KMS-11 (cell line): ENCODE measurements at regions not wholly inside any gene's neighbourhood (a gene's known extent, or its start where the extent isn't known, plus 50 kb on each side); places are given as distances from the start of the nearest gene placed in this dataset.

Experiments used
- H2AFZ ChIP-seq: fragments of 200-600 bp; sonication (generic); 2 replicates; pipeline ENCODE4 v1.6.1; 2016; ENCODE audit warnings: antibody characterized with exemption, mixed run types, low read depth
- H3K27ac ChIP-seq: fragments of 200-600 bp; sonication (generic); 2 replicates; pipeline ENCODE4 v1.6.1; 2016; ENCODE audit warnings: mild to moderate bottlenecking, mixed run types
- H3K27me3 ChIP-seq: fragments of 200-600 bp; sonication (generic); 2 replicates; pipeline ENCODE4 v1.6.1; 2017; ENCODE audit warnings: mild to moderate bottlenecking, low read depth, mixed run types, moderate library complexity; ENCODE audit not compliant: insufficient read depth
- H3K36me3 ChIP-seq: fragments of 200-600 bp; sonication (generic); 2 replicates; pipeline ENCODE4 v1.6.1; 2017; ENCODE audit warnings: mild to moderate bottlenecking, mixed run types; ENCODE audit not compliant: insufficient read depth
- H3K4me1 ChIP-seq: fragments of 200-600 bp; sonication (generic); 2 replicates; pipeline ENCODE4 v1.6.1; 2016; ENCODE audit warnings: mild to moderate bottlenecking, low read depth, mixed run types; ENCODE audit not compliant: poor library complexity, severe bottlenecking
- H3K4me2 ChIP-seq: fragments of 200-600 bp; sonication (generic); 2 replicates; pipeline ENCODE4 v1.7.0; 2016; ENCODE audit warnings: mild to moderate bottlenecking, mixed run types
- H3K4me3 ChIP-seq: fragments of 200-600 bp; sonication (generic); IDR thresholded peaks from 2 replicates; pipeline ENCODE4 v1.6.1; 2017; ENCODE audit warnings: low read depth, low read length, mixed read lengths; ENCODE audit not compliant: insufficient read depth
- H3K79me2 ChIP-seq: fragments of 200-600 bp; sonication (generic); 2 replicates; pipeline ENCODE4 v1.6.1; 2016; ENCODE audit warnings: low read depth, mixed run types; ENCODE audit not compliant: insufficient read depth
- H3K9ac ChIP-seq: fragments of 200-600 bp; sonication (generic); 2 replicates; pipeline ENCODE4 v1.6.1; 2016; ENCODE audit warnings: mild to moderate bottlenecking, mixed run types
- H4K20me1 ChIP-seq: fragments of 200-600 bp; sonication (generic); 2 replicates; pipeline ENCODE4 v1.6.1; 2016; ENCODE audit warnings: mild to moderate bottlenecking, mixed run types; ENCODE audit not compliant: insufficient read depth
- CTCF ChIP-seq: fragments of 200-600 bp; sonication (generic); conservative IDR thresholded peaks from 2 replicates; pipeline ENCODE4 v1.6.1; 2017; ENCODE audit warnings: low read depth, mild to moderate bottlenecking, antibody characterized with exemption, low read length, moderate library complexity, mixed read lengths

DNA sequence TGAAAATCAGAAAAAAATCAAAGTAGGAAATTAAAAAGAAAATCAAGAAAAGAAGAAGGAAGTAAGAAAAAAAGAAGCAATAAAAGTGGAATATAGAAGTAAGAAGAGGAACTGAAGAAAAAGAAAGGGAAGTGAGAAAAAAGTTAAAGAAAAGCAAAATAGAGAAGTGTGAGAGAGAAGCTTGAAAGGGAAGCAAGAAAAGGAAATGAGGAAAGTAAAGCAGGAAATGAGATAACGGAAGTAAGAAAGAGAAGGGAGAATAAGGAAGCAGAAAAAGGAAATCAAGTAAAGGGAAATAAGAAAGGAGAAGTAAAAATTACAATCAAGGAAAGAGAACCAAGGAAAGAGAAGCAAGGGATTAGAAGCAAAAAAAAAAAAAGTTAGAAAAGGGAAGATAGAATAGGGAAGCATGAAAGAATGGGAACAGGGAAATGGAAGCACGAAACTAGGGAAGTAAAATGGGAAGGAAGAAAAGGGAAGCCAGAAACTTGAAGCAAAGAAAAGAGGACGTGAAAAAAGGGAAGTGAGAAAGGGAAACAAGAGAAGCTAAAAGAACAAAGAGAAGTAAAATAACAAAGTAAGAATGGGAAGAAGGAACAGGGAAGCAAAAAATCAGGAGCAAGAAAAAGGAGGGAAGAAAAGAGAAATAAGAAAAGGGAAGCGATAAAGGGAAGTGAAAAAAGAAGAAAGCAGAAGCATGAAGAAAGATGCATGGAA lies 243.3 kb upstream of the NCKAP5 start:
- Histone ChIP-seq H4K20me1 (no peaks in the 10 kb centered on the region), H3K27ac (no peak overlapping the region), H3K9ac (no peak overlapping the region), H3K27me3 (no peaks in the 10 kb centered on the region), H3K4me2 (no peak overlapping the region), H3K36me3 (no peaks in the 10 kb centered on the region), H2AFZ (no peak overlapping the region), H3K79me2 (no peaks in the 10 kb centered on the region), H3K4me3 (no peak overlapping the region), H3K4me1 (no peaks in the 10 kb centered on the region)
- no peak for TF ChIP-seq CTCF

GRCh38 chr2:133812826-133813617 lies 244.8 kb upstream of the NCKAP5 start:
- Histone ChIP-seq H3K27me3 (no peaks in the 10 kb centered on the region), H3K4me2 (no peak overlapping the region), H3K79me2 (no peaks in the 10 kb centered on the region), H3K9ac (no peak overlapping the region), H4K20me1 (no peaks in the 10 kb centered on the region), H2AFZ (no peak overlapping the region), H3K36me3 (no peaks in the 10 kb centered on the region), H3K27ac (no peak overlapping the region), H3K4me1 (no peaks in the 10 kb centered on the region), H3K4me3 (no peak overlapping the region)
- TF ChIP-seq CTCF = no peak

DNA sequence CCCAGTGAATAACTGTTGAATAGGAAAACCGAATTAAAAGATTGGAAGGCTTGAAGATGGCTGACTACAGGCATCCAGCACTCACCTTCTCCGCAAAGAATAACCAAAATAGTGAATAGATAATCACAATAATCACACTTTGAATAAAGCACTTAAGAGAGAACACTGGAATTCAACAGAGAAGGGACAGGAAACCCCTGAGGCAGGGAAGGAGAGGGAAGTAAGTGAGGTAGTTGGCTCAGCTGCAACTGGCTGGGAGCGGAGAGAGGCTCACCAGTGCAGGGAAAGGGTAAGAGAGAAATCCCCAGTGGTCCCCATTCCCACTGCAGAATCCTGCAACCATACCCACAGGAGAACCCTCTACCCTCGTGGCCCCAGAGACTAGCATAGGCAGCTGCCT lies 246.6 kb upstream of the NCKAP5 start:
- no peaks in the 10 kb centered on the region for H3K36me3 ChIP-seq
- H2AFZ ChIP-seq = no peak overlapping the region

GRCh38 chr2:133816037-133816436 lies 247.8 kb upstream of the NCKAP5 start:
- Histone ChIP-seq H3K79me2 (no peaks in the 10 kb centered on the region), H3K9ac (no peak overlapping the region), H3K4me2 (no peak overlapping the region), H3K27me3 (no peaks in the 10 kb centered on the region), H3K27ac (no peak overlapping the region), H3K4me3 (no peak overlapping the region), H4K20me1 (no peaks in the 10 kb centered on the region), H2AFZ (no peak overlapping the region), H3K4me1 (no peaks in the 10 kb centered on the region), H3K36me3 (no peaks in the 10 kb centered on the region)
- TF ChIP-seq CTCF = no peak

More for the DNA sequence above, 246.6 kb upstream of the NCKAP5 start:
- Histone ChIP-seq H3K4me3 (no peak overlapping the region), H3K27me3 (no peaks in the 10 kb centered on the region), H3K27ac (no peak overlapping the region), H4K20me1 (no peaks in the 10 kb centered on the region), H3K79me2 (no peaks in the 10 kb centered on the region), H3K9ac (no peak overlapping the region), H3K4me2 (no peak overlapping the region), H3K4me1 (no peaks in the 10 kb centered on the region)
- TF ChIP-seq CTCF = no peak
